ENCODE measurements at regions not wholly inside any gene's neighbourhood (a gene's known extent, or its start where the extent isn't known, plus 50 kb on each side); places are given as distances from the start of the nearest gene placed in this dataset.

DNA sequence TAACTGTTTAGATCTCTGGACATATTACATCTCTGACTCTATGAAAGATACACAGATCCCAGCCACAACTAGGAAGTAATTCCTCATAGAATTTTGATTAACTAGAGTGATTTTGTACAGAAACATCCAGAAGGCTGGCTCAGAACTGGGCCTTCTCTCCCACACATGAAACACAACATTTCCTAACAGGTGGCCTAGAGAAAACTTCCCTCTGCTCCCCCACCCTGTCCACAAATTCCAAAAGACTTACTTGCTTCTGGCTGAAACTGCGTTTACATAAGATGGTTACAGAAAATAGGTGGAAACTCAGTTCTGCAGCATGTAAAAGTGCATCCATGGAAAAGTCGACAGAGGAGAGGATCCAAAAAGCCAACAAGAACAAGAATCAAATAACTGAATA, 132.9 kb downstream of the FZD1 start:
- H3K9me3 ChIP-seq (ENCODE audit: low read length) = no peaks in the 10 kb centered on the region
- H3K36me3 ChIP-seq (ENCODE audit: insufficient read depth, low read length) = no peaks in the 10 kb centered on the region
- H3K79me2 ChIP-seq (replicated peaks; ENCODE audit: insufficient read depth, low read length) = no peaks in the 10 kb centered on the region
- TF ChIP-seq RAD21 (conservative IDR thresholded peaks at IDR 0.05) (no peak), EZH2 (IDR thresholded peaks at IDR 0.05; ENCODE audit: borderline replicate concordance, insufficient read depth, low read length, poor library complexity, severe bottlenecking) (no peak), EP300 (conservative IDR thresholded peaks at IDR 0.05; ENCODE audit: poor library complexity, severe bottlenecking) (no peak), POLR2AphosphoS5 (IDR thresholded peaks at IDR 0.05) (no peak), MXI1 (conservative IDR thresholded peaks at IDR 0.05; ENCODE audit: poor library complexity, severe bottlenecking) (no peak), TAF1 (IDR thresholded peaks at IDR 0.05; ENCODE audit: low read depth) (no peak), SMC3 (conservative IDR thresholded peaks at IDR 0.05; ENCODE audit: poor library complexity) (no peak)
- TF ChIP-seq, protein P1, sequence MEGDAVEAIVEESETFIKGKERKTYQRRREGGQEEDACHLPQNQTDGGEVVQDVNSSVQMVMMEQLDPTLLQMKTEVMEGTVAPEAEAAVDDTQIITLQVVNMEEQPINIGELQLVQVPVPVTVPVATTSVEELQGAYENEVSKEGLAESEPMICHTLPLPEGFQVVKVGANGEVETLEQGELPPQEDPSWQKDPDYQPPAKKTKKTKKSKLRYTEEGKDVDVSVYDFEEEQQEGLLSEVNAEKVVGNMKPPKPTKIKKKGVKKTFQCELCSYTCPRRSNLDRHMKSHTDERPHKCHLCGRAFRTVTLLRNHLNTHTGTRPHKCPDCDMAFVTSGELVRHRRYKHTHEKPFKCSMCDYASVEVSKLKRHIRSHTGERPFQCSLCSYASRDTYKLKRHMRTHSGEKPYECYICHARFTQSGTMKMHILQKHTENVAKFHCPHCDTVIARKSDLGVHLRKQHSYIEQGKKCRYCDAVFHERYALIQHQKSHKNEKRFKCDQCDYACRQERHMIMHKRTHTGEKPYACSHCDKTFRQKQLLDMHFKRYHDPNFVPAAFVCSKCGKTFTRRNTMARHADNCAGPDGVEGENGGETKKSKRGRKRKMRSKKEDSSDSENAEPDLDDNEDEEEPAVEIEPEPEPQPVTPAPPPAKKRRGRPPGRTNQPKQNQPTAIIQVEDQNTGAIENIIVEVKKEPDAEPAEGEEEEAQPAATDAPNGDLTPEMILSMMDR (IDR thresholded peaks at IDR 0.05; ENCODE audit: poor library complexity, severe bottlenecking) = no peak
- TF ChIP-seq, protein P2, sequence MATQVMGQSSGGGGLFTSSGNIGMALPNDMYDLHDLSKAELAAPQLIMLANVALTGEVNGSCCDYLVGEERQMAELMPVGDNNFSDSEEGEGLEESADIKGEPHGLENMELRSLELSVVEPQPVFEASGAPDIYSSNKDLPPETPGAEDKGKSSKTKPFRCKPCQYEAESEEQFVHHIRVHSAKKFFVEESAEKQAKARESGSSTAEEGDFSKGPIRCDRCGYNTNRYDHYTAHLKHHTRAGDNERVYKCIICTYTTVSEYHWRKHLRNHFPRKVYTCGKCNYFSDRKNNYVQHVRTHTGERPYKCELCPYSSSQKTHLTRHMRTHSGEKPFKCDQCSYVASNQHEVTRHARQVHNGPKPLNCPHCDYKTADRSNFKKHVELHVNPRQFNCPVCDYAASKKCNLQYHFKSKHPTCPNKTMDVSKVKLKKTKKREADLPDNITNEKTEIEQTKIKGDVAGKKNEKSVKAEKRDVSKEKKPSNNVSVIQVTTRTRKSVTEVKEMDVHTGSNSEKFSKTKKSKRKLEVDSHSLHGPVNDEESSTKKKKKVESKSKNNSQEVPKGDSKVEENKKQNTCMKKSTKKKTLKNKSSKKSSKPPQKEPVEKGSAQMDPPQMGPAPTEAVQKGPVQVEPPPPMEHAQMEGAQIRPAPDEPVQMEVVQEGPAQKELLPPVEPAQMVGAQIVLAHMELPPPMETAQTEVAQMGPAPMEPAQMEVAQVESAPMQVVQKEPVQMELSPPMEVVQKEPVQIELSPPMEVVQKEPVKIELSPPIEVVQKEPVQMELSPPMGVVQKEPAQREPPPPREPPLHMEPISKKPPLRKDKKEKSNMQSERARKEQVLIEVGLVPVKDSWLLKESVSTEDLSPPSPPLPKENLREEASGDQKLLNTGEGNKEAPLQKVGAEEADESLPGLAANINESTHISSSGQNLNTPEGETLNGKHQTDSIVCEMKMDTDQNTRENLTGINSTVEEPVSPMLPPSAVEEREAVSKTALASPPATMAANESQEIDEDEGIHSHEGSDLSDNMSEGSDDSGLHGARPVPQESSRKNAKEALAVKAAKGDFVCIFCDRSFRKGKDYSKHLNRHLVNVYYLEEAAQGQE (IDR thresholded peaks at IDR 0.05; ENCODE audit: borderline replicate concordance) = no peak
- no peak overlapping the region for H3K9ac ChIP-seq (ENCODE audit: low read length)
- H2AFZ ChIP-seq (ENCODE audit: low read depth, low read length) = no peak overlapping the region
- H3K4me2 ChIP-seq (ENCODE audit: low read length) = no peak overlapping the region
- H4K20me1 ChIP-seq (ENCODE audit: insufficient read depth) = no peaks in the 10 kb centered on the region
- no peak overlapping the region for H3K27ac ChIP-seq (ENCODE audit: low read length)
- H3K4me3 ChIP-seq (ENCODE audit: low read length) = no peak overlapping the region
- no peaks in the 10 kb centered on the region for H3K27me3 ChIP-seq (ENCODE audit: insufficient read depth, low read depth, low read length)
- no peaks in the 10 kb centered on the region for H3K9me2 ChIP-seq (ENCODE audit: insufficient read depth, low read length)
- no peaks in the 10 kb centered on the region for H3F3A ChIP-seq (ENCODE audit: insufficient read depth, low read length, poor library complexity, severe bottlenecking)

DNA sequence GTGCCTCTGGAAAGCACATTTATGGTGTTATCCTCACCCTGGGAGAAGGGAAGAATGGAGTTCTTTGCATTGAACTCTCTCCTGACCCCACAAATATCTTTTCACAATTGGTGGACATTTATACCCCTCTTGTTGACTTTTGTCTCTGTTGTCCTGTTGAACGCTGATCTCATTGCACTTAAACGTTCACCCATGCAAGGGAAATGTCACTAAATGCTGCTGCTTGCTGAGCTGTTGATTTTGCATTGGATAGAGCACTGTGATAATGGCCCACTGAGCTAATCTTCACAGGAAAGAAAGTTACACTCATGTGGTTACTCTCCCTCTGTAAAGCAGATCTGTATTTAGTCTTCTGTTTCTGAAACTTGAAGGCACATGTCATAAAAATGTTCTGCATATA, 133.4 kb downstream of the FZD1 start:
- no peaks in the 10 kb centered on the region for H3K9me2 ChIP-seq (ENCODE audit: insufficient read depth, low read length)
- H3K36me3 ChIP-seq (ENCODE audit: insufficient read depth, low read length) = no peaks in the 10 kb centered on the region
- H3K4me3 ChIP-seq (ENCODE audit: low read length) = no peak overlapping the region
- no peaks in the 10 kb centered on the region for H3K27me3 ChIP-seq (ENCODE audit: insufficient read depth, low read depth, low read length)
- no peaks in the 10 kb centered on the region for H3K79me2 ChIP-seq (replicated peaks; ENCODE audit: insufficient read depth, low read length)
- H3K4me2 ChIP-seq (ENCODE audit: low read length) = no peak overlapping the region
- no peak for TF ChIP-seq SMC3 (conservative IDR thresholded peaks at IDR 0.05; ENCODE audit: poor library complexity)
- TF ChIP-seq MXI1 (conservative IDR thresholded peaks at IDR 0.05; ENCODE audit: poor library complexity, severe bottlenecking) = no peak
- TF ChIP-seq TAF1 (IDR thresholded peaks at IDR 0.05; ENCODE audit: low read depth) = no peak
- TF ChIP-seq EZH2 (IDR thresholded peaks at IDR 0.05; ENCODE audit: borderline replicate concordance, insufficient read depth, low read length, poor library complexity, severe bottlenecking) = no peak
- no peak for TF ChIP-seq RAD21 (conservative IDR thresholded peaks at IDR 0.05)
- TF ChIP-seq, protein P1 (IDR thresholded peaks at IDR 0.05; ENCODE audit: poor library complexity, severe bottlenecking) = no peak
- TF ChIP-seq EP300 (conservative IDR thresholded peaks at IDR 0.05; ENCODE audit: poor library complexity, severe bottlenecking) = no peak
- TF ChIP-seq POLR2AphosphoS5 (IDR thresholded peaks at IDR 0.05) = no peak
- TF ChIP-seq, protein P2 (IDR thresholded peaks at IDR 0.05; ENCODE audit: borderline replicate concordance) = no peak
- H2AFZ ChIP-seq (ENCODE audit: low read depth, low read length) = no peak overlapping the region
- no peaks in the 10 kb centered on the region for H4K20me1 ChIP-seq (ENCODE audit: insufficient read depth)
- no peak overlapping the region for H3K27ac ChIP-seq (ENCODE audit: low read length)
- H3F3A ChIP-seq (ENCODE audit: insufficient read depth, low read length, poor library complexity, severe bottlenecking) = no peaks in the 10 kb centered on the region
- no peak overlapping the region for H3K9ac ChIP-seq (ENCODE audit: low read length)
- H3K9me3 ChIP-seq (ENCODE audit: low read length) = no peaks in the 10 kb centered on the region

All from neural cell (in vitro differentiated cells).